H9 (cell line): ENCODE measurements at regions not wholly inside any gene's neighbourhood (a gene's known extent, or its start where the extent isn't known, plus 50 kb on each side); places are given as distances from the start of the nearest gene placed in this dataset.

Experiments used
- DNase-seq: peaks from one replicate; pipeline ENCODE4 v3.0.0-alpha.2; 2017
- H2AFZ ChIP-seq: one replicate; pipeline ENCODE4 v1.6.1; 2013; ENCODE audit warnings: mild to moderate bottlenecking, low read length, control low read depth, moderate library complexity
- H2AK5ac ChIP-seq: 2 replicates; pipeline ENCODE4 v1.6.1; 2013; ENCODE audit warnings: low read length, control low read depth, mixed read lengths; ENCODE audit not compliant: insufficient read length
- H2BK120ac ChIP-seq: one replicate; pipeline ENCODE4 v1.6.1; 2013; ENCODE audit warnings: low read depth, mild to moderate bottlenecking, low read length, control low read depth, inconsistent platforms; ENCODE audit not compliant: poor library complexity, severe bottlenecking
- H2BK12ac ChIP-seq: 2 replicates; pipeline ENCODE4 v1.6.1; 2013; ENCODE audit warnings: low read length, control low read depth, mixed read lengths, low read depth; ENCODE audit not compliant: insufficient read length
- H2BK15ac ChIP-seq: 2 replicates; pipeline ENCODE4 v1.6.1; 2013; ENCODE audit warnings: low read depth, low read length, control low read depth
- H2BK20ac ChIP-seq: one replicate; pipeline ENCODE4 v1.6.1; 2013; ENCODE audit warnings: low read depth, mild to moderate bottlenecking, low read length, control low read depth, inconsistent platforms; ENCODE audit not compliant: poor library complexity, severe bottlenecking
- H2BK5ac ChIP-seq: 2 replicates; pipeline ENCODE4 v1.6.1; 2013; ENCODE audit warnings: low read length, control low read depth, mixed read lengths; ENCODE audit not compliant: insufficient read length
- H3K14ac ChIP-seq: 2 replicates; pipeline ENCODE4 v1.6.1; 2013; ENCODE audit warnings: low read length, control low read depth; ENCODE audit not compliant: insufficient read depth
- H3K18ac ChIP-seq: 2 replicates; pipeline ENCODE4 v1.6.1; 2013; ENCODE audit warnings: low read depth, mild to moderate bottlenecking, mixed read lengths, low read length, control low read depth; ENCODE audit not compliant: insufficient read length
- H3K23ac ChIP-seq: 2 replicates; pipeline ENCODE4 v1.6.1; 2013; ENCODE audit warnings: low read length, control low read depth, mixed read lengths, low read depth; ENCODE audit not compliant: insufficient read length
- H3K23me2 ChIP-seq: 2 replicates; pipeline ENCODE4 v1.6.1; 2013; ENCODE audit warnings: low read depth, mild to moderate bottlenecking, mixed read lengths, low read length, control low read depth; ENCODE audit not compliant: insufficient read length, poor library complexity, severe bottlenecking
- H3K27ac ChIP-seq: 2 replicates; pipeline ENCODE4 v1.5.1; 2013; ENCODE audit warnings: low read length, control low read depth, mixed read lengths, low read depth; ENCODE audit not compliant: insufficient read length
- H3K27me3 ChIP-seq: 2 replicates; pipeline ENCODE4 v1.6.1; 2013; ENCODE audit warnings: low read length, control low read depth, inconsistent platforms; ENCODE audit not compliant: insufficient read depth
- H3K4ac ChIP-seq: 2 replicates; pipeline ENCODE4 v1.6.1; 2013; ENCODE audit warnings: low read depth, mild to moderate bottlenecking, control low read depth, inconsistent platforms, low read length, moderate library complexity
- H3K4me1 ChIP-seq: 2 replicates; pipeline ENCODE4 v1.6.1; 2013; ENCODE audit warnings: low read length, control low read depth, inconsistent platforms; ENCODE audit not compliant: insufficient read depth
- H3K4me2 ChIP-seq: 2 replicates; pipeline ENCODE4 v1.6.1; 2013; ENCODE audit warnings: low read length, control low read depth, mixed read lengths; ENCODE audit not compliant: insufficient read length, insufficient read depth
- H3K56ac ChIP-seq: 2 replicates; pipeline ENCODE4 v1.6.1; 2013; ENCODE audit warnings: low read depth, mild to moderate bottlenecking, mixed read lengths, low read length, control low read depth; ENCODE audit not compliant: insufficient read length
- H3K79me1 ChIP-seq: 2 replicates; pipeline ENCODE4 v1.6.1; 2013; ENCODE audit warnings: low read depth, mild to moderate bottlenecking, moderate library complexity, low read length, control low read depth, inconsistent platforms; ENCODE audit not compliant: insufficient read depth, poor library complexity, severe bottlenecking
- H3K79me2 ChIP-seq: 2 replicates; pipeline ENCODE4 v1.6.1; 2013; ENCODE audit warnings: low read length, control low read depth, inconsistent platforms; ENCODE audit not compliant: insufficient read depth
- H3K9ac ChIP-seq: 2 replicates; pipeline ENCODE4 v1.6.1; 2013; ENCODE audit warnings: low read length, control low read depth, mixed read lengths; ENCODE audit not compliant: insufficient read length; ENCODE audit errors: extremely low read depth
- H3K9me3 ChIP-seq: one replicate; pipeline ENCODE4 v1.6.1; 2013; ENCODE audit warnings: low read depth, low read length, inconsistent platforms; ENCODE audit not compliant: control insufficient read depth
- H3T11ph ChIP-seq: one replicate; pipeline ENCODE4 v1.6.1; 2013; ENCODE audit warnings: mild to moderate bottlenecking, low read length, control low read depth, inconsistent platforms
- H4K20me1 ChIP-seq: one replicate; pipeline ENCODE4 v1.6.1; 2013; ENCODE audit not compliant: control insufficient read depth, insufficient read length, insufficient read depth
- H4K5ac ChIP-seq: 2 replicates; pipeline ENCODE4 v1.6.1; 2013; ENCODE audit warnings: low read depth, mild to moderate bottlenecking, mixed read lengths, low read length, control low read depth; ENCODE audit not compliant: insufficient read length
- H4K8ac ChIP-seq: replicated peaks from 2 replicates; pipeline ENCODE4 v1.6.1; 2013; ENCODE audit warnings: low read length, control low read depth, mixed read lengths, low read depth; ENCODE audit not compliant: insufficient read length
- H4K91ac ChIP-seq: 2 replicates; pipeline ENCODE4 v1.6.1; 2013; ENCODE audit warnings: low read depth, mild to moderate bottlenecking, moderate library complexity, mixed read lengths, low read length, control low read depth; ENCODE audit not compliant: insufficient read length
- H3K27ac Mint-ChIP-seq, 3 experiments: 2 replicates in 2 of 3; 3 replicates in 1 of 3; pipeline ENCODE4 v1.8.0; 2020 to 2021; ENCODE audit warnings: mixed read lengths in 3 of 3, mild to moderate bottlenecking in 1 of 3, moderate library complexity in 1 of 3
- H3K27me3 Mint-ChIP-seq: 2 replicates; pipeline ENCODE4 v1.8.0; 2021; ENCODE audit warnings: low read depth, mild to moderate bottlenecking, moderate library complexity, mixed read lengths
- H3K36me3 Mint-ChIP-seq, 3 experiments: 2 replicates in 2 of 3; 3 replicates in 1 of 3; pipeline ENCODE4 v1.8.0; 2020 to 2021; ENCODE audit warnings: low read depth in 3 of 3, mixed read lengths in 3 of 3; ENCODE audit not compliant: insufficient read depth in 1 of 3
- H3K4me1 Mint-ChIP-seq, 2 experiments: 2 replicates each; pipeline ENCODE4 v1.8.0; 2020; ENCODE audit warnings: mixed read lengths in 2 of 2
- H3K4me3 Mint-ChIP-seq, 2 experiments: 2 replicates in 1 of 2; 3 replicates in 1 of 2; pipeline ENCODE4 v1.8.0; 2020 to 2021; ENCODE audit warnings: mild to moderate bottlenecking in 2 of 2, mixed read lengths in 2 of 2, moderate library complexity in 1 of 2
- H3K9me3 Mint-ChIP-seq, 2 experiments: 2 replicates in 1 of 2; 3 replicates in 1 of 2; pipeline ENCODE4 v1.8.0; 2020; ENCODE audit warnings: mild to moderate bottlenecking in 2 of 2, mixed read lengths in 2 of 2, moderate library complexity in 1 of 2
- CTCF ChIP-seq: fragments of 200-600 bp; sonication (generic); conservative IDR thresholded peaks from 3 replicates; pipeline ENCODE4 v1.8.0; 2021; ENCODE audit warnings: antibody characterized with exemption, mild to moderate bottlenecking
- WGBS: extraction: QIAGEN DNeasy Blood & Tissue Kit; methylation state at CpG from one replicate; pipeline ENCODE4 v1.1.7; 2013; ENCODE audit warnings: missing lambda C conversion rate, low lambda C conversion rate, mixed read lengths; ENCODE audit not compliant: insufficient read length; ENCODE audit errors: extremely low coverage; 5-methylcytosine and 5-hydroxymethylcytosine counted together

- no peak for DNase-seq
- H2BK5ac ChIP-seq = no peak overlapping the region
Measured at GRCh38 chr3:154061001-154061370, 60.2 kb upstream of the ARHGEF26 start.

More at GRCh38 chr3:154061001-154061370, 60.2 kb upstream of the ARHGEF26 start:
- Histone ChIP-seq H3K14ac (no peak overlapping the region), H2BK15ac (no peak overlapping the region), H4K91ac (no peak overlapping the region), H2AK5ac (no peak overlapping the region), H3K4me2 (no peak overlapping the region), H4K5ac (no peak overlapping the region), H3K9ac (no peak overlapping the region), H3K4ac (no peak overlapping the region), H2AFZ (no peak overlapping the region), H4K20me1 (no peaks in the 10 kb centered on the region), H3K79me1 (no peaks in the 10 kb centered on the region), H3K18ac (no peak overlapping the region), H3K56ac (no peak overlapping the region), H3K27ac (peak overlapping the region; percentile 58), H3K23ac (no peak overlapping the region), H4K8ac (no peak overlapping the region), H3K23me2 (no peaks in the 10 kb centered on the region), H3T11ph (no peak overlapping the region), H3K4me1 (0 out of 2 replicates have a peak, but pooled peaks cover 3% of the 10 kb centered on the region), H3K27me3 (no peaks in the 10 kb centered on the region), H3K9me3 (no peaks in the 10 kb centered on the region), H2BK12ac (no peak overlapping the region), H2BK120ac (no peak overlapping the region), H3K79me2 (no peaks in the 10 kb centered on the region), H2BK20ac (no peak overlapping the region)
- H3K4me1 Mint-ChIP-seq = peaks cover 21 to 25% of the 10 kb centered on the region in 2 experiments
- no CpG with 5 or more reads among the region's 3 CpGs for WGBS
- no peak overlapping the region for H3K4me3 Mint-ChIP-seq
- peaks cover 1% of the 10 kb centered on the region; the same call in 1 of the 2 replicates for H3K27me3 Mint-ChIP-seq
- peak overlapping the region in 2 of 3 experiments; percentile 65 to 76; a peak in 3 of 7 replicates for H3K27ac Mint-ChIP-seq
- no peak for TF ChIP-seq CTCF
- no peaks in the 10 kb centered on the region for H3K9me3 Mint-ChIP-seq
- no peaks in the 10 kb centered on the region for H3K36me3 Mint-ChIP-seq
